ENCODE measurements at regions not wholly inside any gene's neighbourhood (a gene's known extent, or its start where the extent isn't known, plus 50 kb on each side); places are given as distances from the start of the nearest gene placed in this dataset.

GRCh38 chr12:20123465-20123864 lies 244.9 kb upstream of the PDE3A start:
- Histone ChIP-seq H3K27ac (ENCODE audit: low read depth, low read length) (no peak overlapping the region), H3K4me3 (ENCODE audit: low read depth in 1 of 2, low read length in 2 of 2) (no peak overlapping the region), H3K36me3 (ENCODE audit: insufficient read depth, low read length) (no peaks in the 10 kb centered on the region), H3K4me1 (ENCODE audit: insufficient read depth, low read length) (peaks cover 24% of the 10 kb centered on the region), H3K27me3 (ENCODE audit: control insufficient read depth in 1 of 2, insufficient read depth in 2 of 2, low read length in 2 of 2) (no peaks in the 10 kb centered on the region), H3K9me3 (ENCODE audit: low read length) (no peaks in the 10 kb centered on the region), H3K9ac (ENCODE audit: low read length) (no peak overlapping the region)

- H3K36me3 ChIP-seq (ENCODE audit: insufficient read depth, low read length): no peaks in the 10 kb centered on the region
- no peak overlapping the region for H3K9ac ChIP-seq (ENCODE audit: low read length)
- peaks cover 24% of the 10 kb centered on the region for H3K4me1 ChIP-seq (ENCODE audit: insufficient read depth, low read length)
- H3K4me3 ChIP-seq (ENCODE audit: low read depth in 1 of 2, low read length in 2 of 2): no peak overlapping the region
- H3K9me3 ChIP-seq (ENCODE audit: low read length): no peaks in the 10 kb centered on the region
- no peak overlapping the region for H3K27ac ChIP-seq (ENCODE audit: low read depth, low read length)
- H3K27me3 ChIP-seq (ENCODE audit: control insufficient read depth in 1 of 2, insufficient read depth in 2 of 2, low read length in 2 of 2): no peaks in the 10 kb centered on the region
Measured at GRCh38 chr12:20125276-20125798, 243.0 kb upstream of the PDE3A start.

GRCh38 chr12:20126601-20127000 lies 241.7 kb upstream of the PDE3A start:
- H3K9ac ChIP-seq (ENCODE audit: low read length): no peak overlapping the region
- H3K4me3 ChIP-seq (ENCODE audit: low read depth in 1 of 2, low read length in 2 of 2): no peak overlapping the region
- H3K4me1 ChIP-seq (ENCODE audit: insufficient read depth, low read length): peaks cover 22% of the 10 kb centered on the region
- H3K9me3 ChIP-seq (ENCODE audit: low read length): no peaks in the 10 kb centered on the region
- H3K27me3 ChIP-seq (ENCODE audit: control insufficient read depth in 1 of 2, insufficient read depth in 2 of 2, low read length in 2 of 2): no peaks in the 10 kb centered on the region
- H3K36me3 ChIP-seq (ENCODE audit: insufficient read depth, low read length): no peaks in the 10 kb centered on the region
- no peak overlapping the region for H3K27ac ChIP-seq (ENCODE audit: low read depth, low read length)

- Histone ChIP-seq H3K9me3 (ENCODE audit: low read length) (no peaks in the 10 kb centered on the region), H3K4me1 (ENCODE audit: insufficient read depth, low read length) (peaks cover 22% of the 10 kb centered on the region), H3K4me3 (ENCODE audit: low read depth in 1 of 2, low read length in 2 of 2) (no peak overlapping the region), H3K36me3 (ENCODE audit: insufficient read depth, low read length) (no peaks in the 10 kb centered on the region), H3K27ac (ENCODE audit: low read depth, low read length) (no peak overlapping the region), H3K27me3 (ENCODE audit: control insufficient read depth in 1 of 2, insufficient read depth in 2 of 2, low read length in 2 of 2) (no peaks in the 10 kb centered on the region), H3K9ac (ENCODE audit: low read length) (no peak overlapping the region)
Measured at GRCh38 chr12:20127413-20127812, 240.9 kb upstream of the PDE3A start.

- Histone ChIP-seq H3K9ac (ENCODE audit: low read length) (no peak overlapping the region), H3K27me3 (ENCODE audit: control insufficient read depth in 1 of 2, insufficient read depth in 2 of 2, low read length in 2 of 2) (no peaks in the 10 kb centered on the region), H3K9me3 (ENCODE audit: low read length) (no peaks in the 10 kb centered on the region), H3K4me1 (ENCODE audit: insufficient read depth, low read length) (peaks cover 22% of the 10 kb centered on the region), H3K27ac (ENCODE audit: low read depth, low read length) (no peak overlapping the region), H3K36me3 (ENCODE audit: insufficient read depth, low read length) (no peaks in the 10 kb centered on the region), H3K4me3 (ENCODE audit: low read depth in 1 of 2, low read length in 2 of 2) (no peak overlapping the region)
Measured at GRCh38 chr12:20128928-20129327, 239.4 kb upstream of the PDE3A start.

GRCh38 chr12:20132818-20133217 lies 235.5 kb upstream of the PDE3A start:
- Histone ChIP-seq H3K4me1 (ENCODE audit: insufficient read depth, low read length) (peaks cover 3% of the 10 kb centered on the region), H3K36me3 (ENCODE audit: insufficient read depth, low read length) (no peaks in the 10 kb centered on the region), H3K27ac (ENCODE audit: low read depth, low read length) (no peak overlapping the region), H3K4me3 (ENCODE audit: low read depth in 1 of 2, low read length in 2 of 2) (no peak overlapping the region), H3K27me3 (ENCODE audit: control insufficient read depth in 1 of 2, insufficient read depth in 2 of 2, low read length in 2 of 2) (no peaks in the 10 kb centered on the region), H3K9ac (ENCODE audit: low read length) (no peak overlapping the region), H3K9me3 (ENCODE audit: low read length) (no peaks in the 10 kb centered on the region)

GRCh38 chr12:20134652-20135051 lies 233.7 kb upstream of the PDE3A start:
- H3K36me3 ChIP-seq (ENCODE audit: insufficient read depth, low read length): no peaks in the 10 kb centered on the region
- H3K27ac ChIP-seq (ENCODE audit: low read depth, low read length): no peak overlapping the region
- H3K9ac ChIP-seq (ENCODE audit: low read length): no peak overlapping the region
- H3K27me3 ChIP-seq (ENCODE audit: control insufficient read depth in 1 of 2, insufficient read depth in 2 of 2, low read length in 2 of 2): no peaks in the 10 kb centered on the region
- H3K9me3 ChIP-seq (ENCODE audit: low read length): no peaks in the 10 kb centered on the region
- H3K4me1 ChIP-seq (ENCODE audit: insufficient read depth, low read length): peaks cover 3% of the 10 kb centered on the region
- no peak overlapping the region for H3K4me3 ChIP-seq (ENCODE audit: low read depth in 1 of 2, low read length in 2 of 2)

- H3K4me3 ChIP-seq (ENCODE audit: low read depth in 1 of 2, low read length in 2 of 2): no peak overlapping the region
- H3K4me1 ChIP-seq (ENCODE audit: insufficient read depth, low read length): peaks cover 11% of the 10 kb centered on the region
- H3K27ac ChIP-seq (ENCODE audit: low read depth, low read length): no peak overlapping the region
- no peak overlapping the region for H3K9ac ChIP-seq (ENCODE audit: low read length)
- H3K36me3 ChIP-seq (ENCODE audit: insufficient read depth, low read length): no peaks in the 10 kb centered on the region
- no peaks in the 10 kb centered on the region for H3K27me3 ChIP-seq (ENCODE audit: control insufficient read depth in 1 of 2, insufficient read depth in 2 of 2, low read length in 2 of 2)
- H3K9me3 ChIP-seq (ENCODE audit: low read length): no peaks in the 10 kb centered on the region
Measured at GRCh38 chr12:20140751-20141150, 227.6 kb upstream of the PDE3A start.

GRCh38 chr12:20142316-20142715 lies 226.0 kb upstream of the PDE3A start:
- no peak overlapping the region for H3K9ac ChIP-seq (ENCODE audit: low read length)
- peaks cover 11% of the 10 kb centered on the region for H3K4me1 ChIP-seq (ENCODE audit: insufficient read depth, low read length)
- H3K36me3 ChIP-seq (ENCODE audit: insufficient read depth, low read length): no peaks in the 10 kb centered on the region
- H3K4me3 ChIP-seq (ENCODE audit: low read depth in 1 of 2, low read length in 2 of 2): no peak overlapping the region
- no peaks in the 10 kb centered on the region for H3K9me3 ChIP-seq (ENCODE audit: low read length)
- H3K27ac ChIP-seq (ENCODE audit: low read depth, low read length): no peak overlapping the region
- H3K27me3 ChIP-seq (ENCODE audit: control insufficient read depth in 1 of 2, insufficient read depth in 2 of 2, low read length in 2 of 2): no peaks in the 10 kb centered on the region

GRCh38 chr12:20142956-20143355 lies 225.4 kb upstream of the PDE3A start:
- H3K4me1 ChIP-seq (ENCODE audit: insufficient read depth, low read length): peaks cover 11% of the 10 kb centered on the region
- H3K4me3 ChIP-seq (ENCODE audit: low read depth in 1 of 2, low read length in 2 of 2): no peak overlapping the region
- no peak overlapping the region for H3K9ac ChIP-seq (ENCODE audit: low read length)
- no peaks in the 10 kb centered on the region for H3K9me3 ChIP-seq (ENCODE audit: low read length)
- no peak overlapping the region for H3K27ac ChIP-seq (ENCODE audit: low read depth, low read length)
- no peaks in the 10 kb centered on the region for H3K27me3 ChIP-seq (ENCODE audit: control insufficient read depth in 1 of 2, insufficient read depth in 2 of 2, low read length in 2 of 2)
- no peaks in the 10 kb centered on the region for H3K36me3 ChIP-seq (ENCODE audit: insufficient read depth, low read length)

- H3K4me1 ChIP-seq (ENCODE audit: insufficient read depth, low read length): peaks cover 11% of the 10 kb centered on the region
- H3K9ac ChIP-seq (ENCODE audit: low read length): no peak overlapping the region
- no peak overlapping the region for H3K4me3 ChIP-seq (ENCODE audit: low read depth in 1 of 2, low read length in 2 of 2)
- H3K27me3 ChIP-seq (ENCODE audit: control insufficient read depth in 1 of 2, insufficient read depth in 2 of 2, low read length in 2 of 2): no peaks in the 10 kb centered on the region
- no peaks in the 10 kb centered on the region for H3K36me3 ChIP-seq (ENCODE audit: insufficient read depth, low read length)
- no peaks in the 10 kb centered on the region for H3K9me3 ChIP-seq (ENCODE audit: low read length)
- H3K27ac ChIP-seq (ENCODE audit: low read depth, low read length): no peak overlapping the region
Measured at GRCh38 chr12:20144341-20144740, 224.0 kb upstream of the PDE3A start.

GRCh38 chr12:20148241-20148640 lies 220.1 kb upstream of the PDE3A start:
- no peak overlapping the region for H3K4me3 ChIP-seq (ENCODE audit: low read depth in 1 of 2, low read length in 2 of 2)
- no peak overlapping the region for H3K9ac ChIP-seq (ENCODE audit: low read length)
- H3K27ac ChIP-seq (ENCODE audit: low read depth, low read length): no peak overlapping the region
- no peaks in the 10 kb centered on the region for H3K36me3 ChIP-seq (ENCODE audit: insufficient read depth, low read length)
- no peaks in the 10 kb centered on the region for H3K9me3 ChIP-seq (ENCODE audit: low read length)
- H3K4me1 ChIP-seq (ENCODE audit: insufficient read depth, low read length): no peaks in the 10 kb centered on the region
- H3K27me3 ChIP-seq (ENCODE audit: control insufficient read depth in 1 of 2, insufficient read depth in 2 of 2, low read length in 2 of 2): no peaks in the 10 kb centered on the region

All from muscle layer of colon (tissue), 2 donors.